ENCODE measurements at regions not wholly inside any gene's neighbourhood (a gene's known extent, or its start where the extent isn't known, plus 50 kb on each side); places are given as distances from the start of the nearest gene placed in this dataset.
"Not testable (repeated sequence)": the region's sequence is repeated elsewhere in the genome, so short reads cannot be mapped to it uniquely, and the experiment has no call there.

DNA sequence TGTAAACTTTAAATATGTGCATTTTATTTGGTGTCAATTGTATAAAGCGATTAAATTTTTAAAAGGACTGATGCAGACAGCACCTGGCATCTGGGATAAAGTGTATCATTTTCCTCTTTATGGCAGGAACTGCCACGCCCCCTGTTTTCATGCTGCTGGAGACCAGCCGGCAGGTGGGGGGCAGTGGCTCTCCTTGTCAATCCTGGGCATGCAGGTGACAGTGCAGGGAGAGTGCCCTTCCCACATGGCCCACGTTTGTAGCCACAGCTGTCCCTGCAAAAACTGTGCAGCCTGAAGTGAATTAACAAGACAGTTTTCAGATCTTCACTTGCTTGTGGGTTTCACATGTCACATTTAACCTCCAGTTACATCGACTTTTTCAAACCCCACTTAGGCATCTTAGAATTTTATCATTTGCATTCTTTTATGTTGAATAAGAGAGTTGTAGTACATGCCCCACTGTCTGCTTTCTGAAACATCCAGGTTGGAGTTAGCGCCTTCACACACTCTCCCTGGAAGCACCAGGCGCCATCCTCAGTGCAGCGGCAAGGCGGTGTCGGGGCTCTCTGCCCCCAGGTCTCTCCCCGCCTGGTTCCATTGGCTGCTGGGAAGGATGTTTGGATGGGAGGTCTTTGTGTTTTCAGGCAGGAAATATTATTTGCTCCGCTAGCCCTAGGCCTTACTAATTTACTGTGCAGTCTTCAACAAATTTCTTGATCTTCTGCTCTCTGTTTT is 134.2 kb upstream of the FAN1 start:
- not testable (repeated sequence) for H3K4me3 ChIP-seq (ENCODE audit: insufficient read length, low read depth); H3K27me3 ChIP-seq (ENCODE audit: insufficient read depth, insufficient read length); H3K36me3 ChIP-seq (ENCODE audit: insufficient read depth, insufficient read length, low read length); DNase-seq (ENCODE audit: low read depth, low spot score); H3K4me1 ChIP-seq (ENCODE audit: insufficient read depth, insufficient read length); H3K9ac ChIP-seq (ENCODE audit: insufficient read length, low read depth); H3K9me3 ChIP-seq (ENCODE audit: insufficient read depth, low read length)

- H3K9ac ChIP-seq (ENCODE audit: insufficient read length, low read depth): no peak overlapping the region
- no peak for DNase-seq (ENCODE audit: low read depth, low spot score)
- peaks cover 7% of the 10 kb centered on the region; the same call in 1 of the 2 replicates for H3K9me3 ChIP-seq (ENCODE audit: insufficient read depth, low read length)
- no peak for TF ChIP-seq SUZ12 (IDR thresholded peaks at IDR 0.05; ENCODE audit: extremely low read depth, insufficient read depth, insufficient read length)
- no peak for TF ChIP-seq ZNF274 (IDR thresholded peaks at IDR 0.05; ENCODE audit: low read depth, low read length)
- no peak for TF ChIP-seq YY1 (IDR thresholded peaks at IDR 0.05; ENCODE audit: insufficient read depth, insufficient read length)
- peaks cover 5% of the 10 kb centered on the region for H3K36me3 ChIP-seq (ENCODE audit: insufficient read depth, insufficient read length, low read length)
- H3K4me1 ChIP-seq (ENCODE audit: insufficient read depth, insufficient read length): no peaks in the 10 kb centered on the region
- H3K4me3 ChIP-seq (ENCODE audit: insufficient read length, low read depth): no peak overlapping the region
- H3K27me3 ChIP-seq (ENCODE audit: insufficient read depth, insufficient read length): no peaks in the 10 kb centered on the region
Measured at GRCh38 chr15:30770759-30771158, 133.0 kb upstream of the FAN1 start.

DNA sequence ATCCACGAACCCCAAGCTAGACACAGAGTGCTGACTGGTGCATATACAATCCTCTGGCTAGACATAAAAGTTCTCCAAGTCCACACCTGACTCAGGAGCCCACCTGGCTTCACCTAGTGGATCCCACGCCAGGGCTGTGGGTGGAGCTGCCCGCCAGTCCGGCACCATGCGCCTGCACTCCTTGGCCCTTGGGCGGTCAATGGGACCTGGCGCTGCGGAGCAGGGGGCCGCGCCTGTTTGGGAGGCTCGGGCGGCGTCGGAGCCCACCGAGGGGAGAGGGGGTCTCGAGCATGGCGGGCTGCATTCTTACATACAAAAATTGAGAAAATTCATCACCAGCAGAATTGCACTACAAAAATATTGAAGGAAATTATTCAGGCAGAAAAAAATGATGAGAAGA is 120.7 kb upstream of the FAN1 start:
- Histone ChIP-seq H3K27me3 (ENCODE audit: insufficient read depth, insufficient read length) (no peaks in the 10 kb centered on the region), H3K36me3 (ENCODE audit: insufficient read depth, insufficient read length, low read length) (no peaks in the 10 kb centered on the region), H3K9me3 (ENCODE audit: insufficient read depth, low read length) (no peaks in the 10 kb centered on the region), H3K9ac (ENCODE audit: insufficient read length, low read depth) (no peak overlapping the region), H3K4me1 (ENCODE audit: insufficient read depth, insufficient read length) (no peaks in the 10 kb centered on the region), H3K4me3 (ENCODE audit: insufficient read length, low read depth) (no peak overlapping the region)
- TF ChIP-seq YY1 (IDR thresholded peaks at IDR 0.05; ENCODE audit: insufficient read depth, insufficient read length) (no peak), ZNF274 (IDR thresholded peaks at IDR 0.05; ENCODE audit: low read depth, low read length) (no peak), SUZ12 (IDR thresholded peaks at IDR 0.05; ENCODE audit: extremely low read depth, insufficient read depth, insufficient read length) (no peak)
- no peak for DNase-seq (ENCODE audit: low read depth, low spot score)

DNA sequence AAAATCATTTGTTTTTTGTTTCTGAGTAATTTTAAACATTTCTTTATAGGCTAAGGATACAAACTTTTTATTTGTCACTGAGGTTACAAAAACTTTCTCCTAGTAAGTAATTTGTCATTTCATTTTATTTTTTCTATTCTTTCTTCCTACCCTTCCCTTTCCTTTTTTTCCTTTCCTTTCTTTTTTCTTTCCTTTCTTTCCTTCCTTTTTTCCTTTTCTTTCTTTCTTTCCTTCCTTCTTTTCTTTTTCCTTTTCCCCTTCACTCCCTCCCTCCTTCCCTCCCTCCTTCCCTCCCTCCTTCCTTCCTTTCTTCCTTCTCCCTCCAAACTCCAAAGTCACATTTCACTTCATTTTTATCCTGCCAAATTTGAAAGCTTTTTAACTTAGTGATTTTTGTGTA is 115.1 kb upstream of the FAN1 start:
- DNase-seq (ENCODE audit: low read depth, low spot score): no peak
- Histone ChIP-seq H3K9ac (ENCODE audit: insufficient read length, low read depth) (no peak overlapping the region), H3K27me3 (ENCODE audit: insufficient read depth, insufficient read length) (no peaks in the 10 kb centered on the region), H3K36me3 (ENCODE audit: insufficient read depth, insufficient read length, low read length) (no peaks in the 10 kb centered on the region), H3K4me3 (ENCODE audit: insufficient read length, low read depth) (no peak overlapping the region), H3K4me1 (ENCODE audit: insufficient read depth, insufficient read length) (no peaks in the 10 kb centered on the region), H3K9me3 (ENCODE audit: insufficient read depth, low read length) (peaks cover 16% of the 10 kb centered on the region; the same call in 1 of the 2 replicates)
- TF ChIP-seq SUZ12 (IDR thresholded peaks at IDR 0.05; ENCODE audit: extremely low read depth, insufficient read depth, insufficient read length): no peak
- TF ChIP-seq YY1 (IDR thresholded peaks at IDR 0.05; ENCODE audit: insufficient read depth, insufficient read length): no peak
- TF ChIP-seq ZNF274 (IDR thresholded peaks at IDR 0.05; ENCODE audit: low read depth, low read length): no peak

GRCh38 chr15:30791239-30792175 is 112.2 kb upstream of the FAN1 start:
- no peak overlapping the region for H3K4me3 ChIP-seq (ENCODE audit: insufficient read length, low read depth)
- no peak overlapping the region for H3K9ac ChIP-seq (ENCODE audit: insufficient read length, low read depth)
- TF ChIP-seq ZNF274 (IDR thresholded peaks at IDR 0.05; ENCODE audit: low read depth, low read length) (no peak), SUZ12 (IDR thresholded peaks at IDR 0.05; ENCODE audit: extremely low read depth, insufficient read depth, insufficient read length) (no peak), YY1 (IDR thresholded peaks at IDR 0.05; ENCODE audit: insufficient read depth, insufficient read length) (no peak)
- H3K4me1 ChIP-seq (ENCODE audit: insufficient read depth, insufficient read length): no peaks in the 10 kb centered on the region
- no peak for DNase-seq (ENCODE audit: low read depth, low spot score)
- H3K27me3 ChIP-seq (ENCODE audit: insufficient read depth, insufficient read length): no peaks in the 10 kb centered on the region
- peaks cover 16% of the 10 kb centered on the region; the same call in 1 of the 2 replicates for H3K9me3 ChIP-seq (ENCODE audit: insufficient read depth, low read length)
- no peaks in the 10 kb centered on the region for H3K36me3 ChIP-seq (ENCODE audit: insufficient read depth, insufficient read length, low read length)

- not testable (repeated sequence) for H3K36me3 ChIP-seq (ENCODE audit: insufficient read depth, insufficient read length, low read length); H3K4me3 ChIP-seq (ENCODE audit: insufficient read length, low read depth); H3K4me1 ChIP-seq (ENCODE audit: insufficient read depth, insufficient read length); DNase-seq (ENCODE audit: low read depth, low spot score); H3K27me3 ChIP-seq (ENCODE audit: insufficient read depth, insufficient read length); H3K9ac ChIP-seq (ENCODE audit: insufficient read length, low read depth)
- H3K9me3 ChIP-seq (ENCODE audit: insufficient read depth, low read length): peaks cover 16% of the 10 kb centered on the region; the same call in 1 of the 2 replicates
Measured at GRCh38 chr15:30792843-30793242, 110.9 kb upstream of the FAN1 start.

GRCh38 chr15:30794388-30794787 is 109.3 kb upstream of the FAN1 start:
- no peaks in the 10 kb centered on the region for H3K27me3 ChIP-seq (ENCODE audit: insufficient read depth, insufficient read length)
- no peaks in the 10 kb centered on the region for H3K4me1 ChIP-seq (ENCODE audit: insufficient read depth, insufficient read length)
- no peak for DNase-seq (ENCODE audit: low read depth, low spot score)
- TF ChIP-seq ZNF274 (IDR thresholded peaks at IDR 0.05; ENCODE audit: low read depth, low read length) (no peak), YY1 (IDR thresholded peaks at IDR 0.05; ENCODE audit: insufficient read depth, insufficient read length) (no peak), SUZ12 (IDR thresholded peaks at IDR 0.05; ENCODE audit: extremely low read depth, insufficient read depth, insufficient read length) (no peak)
- H3K9me3 ChIP-seq (ENCODE audit: insufficient read depth, low read length): peaks cover 16% of the 10 kb centered on the region; the same call in 1 of the 2 replicates
- H3K36me3 ChIP-seq (ENCODE audit: insufficient read depth, insufficient read length, low read length): no peaks in the 10 kb centered on the region
- no peak overlapping the region for H3K9ac ChIP-seq (ENCODE audit: insufficient read length, low read depth)
- H3K4me3 ChIP-seq (ENCODE audit: insufficient read length, low read depth): no peak overlapping the region

DNA sequence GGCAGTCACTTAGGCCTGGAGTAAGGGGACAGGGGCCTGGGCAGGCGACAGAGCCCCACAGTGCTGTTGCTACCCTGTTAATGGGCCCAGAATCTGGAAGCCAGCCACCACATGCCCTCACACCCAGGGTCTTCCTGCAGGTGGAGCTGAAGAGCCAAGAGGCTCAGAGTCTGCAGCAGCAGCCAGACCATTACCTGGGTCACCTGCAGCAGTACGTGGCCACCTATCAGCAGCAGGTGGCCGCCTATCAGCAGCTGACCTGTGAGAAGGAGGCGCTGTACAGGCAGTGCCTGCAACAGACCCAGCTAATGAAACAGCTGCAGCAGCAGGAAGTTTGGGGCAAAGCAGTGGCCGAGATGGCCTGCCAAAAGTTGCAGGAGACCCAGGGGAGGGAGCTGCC is 104.2 kb upstream of the FAN1 start:
- not testable (repeated sequence) for H3K4me1 ChIP-seq (ENCODE audit: insufficient read depth, insufficient read length); H3K27me3 ChIP-seq (ENCODE audit: insufficient read depth, insufficient read length); H3K9me3 ChIP-seq (ENCODE audit: insufficient read depth, low read length); H3K36me3 ChIP-seq (ENCODE audit: insufficient read depth, insufficient read length, low read length); H3K4me3 ChIP-seq (ENCODE audit: insufficient read length, low read depth); H3K9ac ChIP-seq (ENCODE audit: insufficient read length, low read depth)
- peak; percentile 1 for DNase-seq (ENCODE audit: low read depth, low spot score)

DNA sequence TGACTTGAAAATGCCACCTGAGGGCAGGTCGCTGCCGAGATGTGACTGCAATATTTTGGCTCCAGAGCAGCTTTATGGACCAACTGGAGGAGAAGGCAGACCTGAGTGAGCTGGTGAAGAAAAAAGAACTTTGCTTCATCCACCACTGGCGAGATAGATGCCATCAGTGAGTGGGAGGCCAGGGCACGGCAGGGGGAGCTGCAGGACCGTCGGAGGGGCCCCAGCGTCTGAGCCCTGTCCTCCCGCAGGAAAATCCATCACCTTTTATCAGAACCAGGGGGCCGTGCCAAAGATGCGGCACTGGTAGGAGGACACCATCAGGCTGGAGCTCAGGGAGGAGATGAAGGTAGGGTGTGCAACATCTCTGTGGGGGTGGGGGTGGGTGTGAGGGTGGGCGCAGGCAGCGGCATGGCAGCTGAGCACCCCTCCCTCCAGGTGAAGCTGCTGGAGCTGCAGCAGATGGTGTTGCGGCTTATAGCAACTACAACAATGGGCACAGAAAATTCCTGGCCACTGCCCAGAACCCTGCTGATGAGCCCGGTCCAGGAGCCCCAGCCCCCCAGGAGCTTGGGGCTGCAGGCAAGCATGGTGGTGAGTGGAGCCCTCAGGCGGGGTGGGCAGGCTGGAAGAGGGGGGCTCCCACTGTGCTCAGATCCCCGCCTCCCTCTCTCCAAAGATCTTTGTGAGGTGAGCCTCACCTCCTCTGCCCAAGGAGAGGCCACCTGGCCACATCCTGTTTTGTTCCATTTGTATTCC is 102.4 kb upstream of the FAN1 start:
- not testable (repeated sequence) for H3K9ac ChIP-seq (ENCODE audit: insufficient read length, low read depth); H3K27me3 ChIP-seq (ENCODE audit: insufficient read depth, insufficient read length); H3K4me3 ChIP-seq (ENCODE audit: insufficient read length, low read depth); DNase-seq (ENCODE audit: low read depth, low spot score); H3K4me1 ChIP-seq (ENCODE audit: insufficient read depth, insufficient read length); H3K9me3 ChIP-seq (ENCODE audit: insufficient read depth, low read length); H3K36me3 ChIP-seq (ENCODE audit: insufficient read depth, insufficient read length, low read length)

DNA sequence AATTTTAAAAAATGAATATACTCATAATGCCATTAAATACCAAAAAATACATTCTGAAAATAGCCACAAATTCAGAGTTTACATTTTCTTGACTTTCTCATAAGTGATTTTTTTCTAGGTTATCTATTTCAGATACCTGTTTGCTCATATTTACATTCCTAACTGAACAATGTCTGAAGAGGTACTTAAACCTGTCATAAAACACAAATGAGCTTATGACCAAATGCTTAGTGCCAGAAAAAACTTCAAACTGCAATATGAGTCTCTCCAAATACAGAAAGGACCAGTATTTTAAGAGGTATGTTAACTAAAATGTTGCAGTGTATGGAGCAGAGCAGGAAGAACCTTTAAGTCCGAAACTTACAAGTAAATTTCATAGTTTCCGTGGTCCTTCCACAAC is 101.7 kb upstream of the FAN1 start:
- H3K4me3 ChIP-seq (ENCODE audit: insufficient read length, low read depth); H3K36me3 ChIP-seq (ENCODE audit: insufficient read depth, insufficient read length, low read length); H3K9me3 ChIP-seq (ENCODE audit: insufficient read depth, low read length); DNase-seq (ENCODE audit: low read depth, low spot score); H3K4me1 ChIP-seq (ENCODE audit: insufficient read depth, insufficient read length); H3K9ac ChIP-seq (ENCODE audit: insufficient read length, low read depth); H3K27me3 ChIP-seq (ENCODE audit: insufficient read depth, insufficient read length): not testable (repeated sequence)
